H9 (cell line): ENCODE measurements at regions not wholly inside any gene's neighbourhood (a gene's known extent, or its start where the extent isn't known, plus 50 kb on each side); places are given as distances from the start of the nearest gene placed in this dataset.

ENCODE experiments used
- DNase-seq: peaks from one replicate; pipeline ENCODE4 v3.0.0-alpha.2; 2017
- H2AFZ ChIP-seq: one replicate; pipeline ENCODE4 v1.6.1; 2013; ENCODE audit warnings: mild to moderate bottlenecking, low read length, control low read depth, moderate library complexity
- H2AK5ac ChIP-seq: 2 replicates; pipeline ENCODE4 v1.6.1; 2013; ENCODE audit warnings: low read length, control low read depth, mixed read lengths; ENCODE audit not compliant: insufficient read length
- H2BK120ac ChIP-seq: one replicate; pipeline ENCODE4 v1.6.1; 2013; ENCODE audit warnings: low read depth, mild to moderate bottlenecking, low read length, control low read depth, inconsistent platforms; ENCODE audit not compliant: poor library complexity, severe bottlenecking
- H2BK12ac ChIP-seq: 2 replicates; pipeline ENCODE4 v1.6.1; 2013; ENCODE audit warnings: low read length, control low read depth, mixed read lengths, low read depth; ENCODE audit not compliant: insufficient read length
- H2BK15ac ChIP-seq: 2 replicates; pipeline ENCODE4 v1.6.1; 2013; ENCODE audit warnings: low read depth, low read length, control low read depth
- H2BK20ac ChIP-seq: one replicate; pipeline ENCODE4 v1.6.1; 2013; ENCODE audit warnings: low read depth, mild to moderate bottlenecking, low read length, control low read depth, inconsistent platforms; ENCODE audit not compliant: poor library complexity, severe bottlenecking
- H2BK5ac ChIP-seq: 2 replicates; pipeline ENCODE4 v1.6.1; 2013; ENCODE audit warnings: low read length, control low read depth, mixed read lengths; ENCODE audit not compliant: insufficient read length
- H3K14ac ChIP-seq: 2 replicates; pipeline ENCODE4 v1.6.1; 2013; ENCODE audit warnings: low read length, control low read depth; ENCODE audit not compliant: insufficient read depth
- H3K18ac ChIP-seq: 2 replicates; pipeline ENCODE4 v1.6.1; 2013; ENCODE audit warnings: low read depth, mild to moderate bottlenecking, mixed read lengths, low read length, control low read depth; ENCODE audit not compliant: insufficient read length
- H3K23ac ChIP-seq: 2 replicates; pipeline ENCODE4 v1.6.1; 2013; ENCODE audit warnings: low read length, control low read depth, mixed read lengths, low read depth; ENCODE audit not compliant: insufficient read length
- H3K23me2 ChIP-seq: 2 replicates; pipeline ENCODE4 v1.6.1; 2013; ENCODE audit warnings: low read depth, mild to moderate bottlenecking, mixed read lengths, low read length, control low read depth; ENCODE audit not compliant: insufficient read length, poor library complexity, severe bottlenecking
- H3K27ac ChIP-seq: 2 replicates; pipeline ENCODE4 v1.5.1; 2013; ENCODE audit warnings: low read length, control low read depth, mixed read lengths, low read depth; ENCODE audit not compliant: insufficient read length
- H3K27me3 ChIP-seq: 2 replicates; pipeline ENCODE4 v1.6.1; 2013; ENCODE audit warnings: low read length, control low read depth, inconsistent platforms; ENCODE audit not compliant: insufficient read depth
- H3K4ac ChIP-seq: 2 replicates; pipeline ENCODE4 v1.6.1; 2013; ENCODE audit warnings: low read depth, mild to moderate bottlenecking, control low read depth, inconsistent platforms, low read length, moderate library complexity
- H3K4me1 ChIP-seq: 2 replicates; pipeline ENCODE4 v1.6.1; 2013; ENCODE audit warnings: low read length, control low read depth, inconsistent platforms; ENCODE audit not compliant: insufficient read depth
- H3K4me2 ChIP-seq: 2 replicates; pipeline ENCODE4 v1.6.1; 2013; ENCODE audit warnings: low read length, control low read depth, mixed read lengths; ENCODE audit not compliant: insufficient read length, insufficient read depth
- H3K56ac ChIP-seq: 2 replicates; pipeline ENCODE4 v1.6.1; 2013; ENCODE audit warnings: low read depth, mild to moderate bottlenecking, mixed read lengths, low read length, control low read depth; ENCODE audit not compliant: insufficient read length
- H3K79me1 ChIP-seq: 2 replicates; pipeline ENCODE4 v1.6.1; 2013; ENCODE audit warnings: low read depth, mild to moderate bottlenecking, moderate library complexity, low read length, control low read depth, inconsistent platforms; ENCODE audit not compliant: insufficient read depth, poor library complexity, severe bottlenecking
- H3K79me2 ChIP-seq: 2 replicates; pipeline ENCODE4 v1.6.1; 2013; ENCODE audit warnings: low read length, control low read depth, inconsistent platforms; ENCODE audit not compliant: insufficient read depth
- H3K9ac ChIP-seq: 2 replicates; pipeline ENCODE4 v1.6.1; 2013; ENCODE audit warnings: low read length, control low read depth, mixed read lengths; ENCODE audit not compliant: insufficient read length; ENCODE audit errors: extremely low read depth
- H3K9me3 ChIP-seq: one replicate; pipeline ENCODE4 v1.6.1; 2013; ENCODE audit warnings: low read depth, low read length, inconsistent platforms; ENCODE audit not compliant: control insufficient read depth
- H3T11ph ChIP-seq: one replicate; pipeline ENCODE4 v1.6.1; 2013; ENCODE audit warnings: mild to moderate bottlenecking, low read length, control low read depth, inconsistent platforms
- H4K20me1 ChIP-seq: one replicate; pipeline ENCODE4 v1.6.1; 2013; ENCODE audit not compliant: control insufficient read depth, insufficient read length, insufficient read depth
- H4K5ac ChIP-seq: 2 replicates; pipeline ENCODE4 v1.6.1; 2013; ENCODE audit warnings: low read depth, mild to moderate bottlenecking, mixed read lengths, low read length, control low read depth; ENCODE audit not compliant: insufficient read length
- H4K8ac ChIP-seq: replicated peaks from 2 replicates; pipeline ENCODE4 v1.6.1; 2013; ENCODE audit warnings: low read length, control low read depth, mixed read lengths, low read depth; ENCODE audit not compliant: insufficient read length
- H4K91ac ChIP-seq: 2 replicates; pipeline ENCODE4 v1.6.1; 2013; ENCODE audit warnings: low read depth, mild to moderate bottlenecking, moderate library complexity, mixed read lengths, low read length, control low read depth; ENCODE audit not compliant: insufficient read length
- H3K27ac Mint-ChIP-seq, 3 experiments: 2 replicates in 2 of 3; 3 replicates in 1 of 3; pipeline ENCODE4 v1.8.0; 2020 to 2021; ENCODE audit warnings: mixed read lengths in 3 of 3, mild to moderate bottlenecking in 1 of 3, moderate library complexity in 1 of 3
- H3K27me3 Mint-ChIP-seq: 2 replicates; pipeline ENCODE4 v1.8.0; 2021; ENCODE audit warnings: low read depth, mild to moderate bottlenecking, moderate library complexity, mixed read lengths
- H3K36me3 Mint-ChIP-seq, 3 experiments: 2 replicates in 2 of 3; 3 replicates in 1 of 3; pipeline ENCODE4 v1.8.0; 2020 to 2021; ENCODE audit warnings: low read depth in 3 of 3, mixed read lengths in 3 of 3; ENCODE audit not compliant: insufficient read depth in 1 of 3
- H3K4me1 Mint-ChIP-seq, 2 experiments: 2 replicates each; pipeline ENCODE4 v1.8.0; 2020; ENCODE audit warnings: mixed read lengths in 2 of 2
- H3K4me3 Mint-ChIP-seq, 2 experiments: 2 replicates in 1 of 2; 3 replicates in 1 of 2; pipeline ENCODE4 v1.8.0; 2020 to 2021; ENCODE audit warnings: mild to moderate bottlenecking in 2 of 2, mixed read lengths in 2 of 2, moderate library complexity in 1 of 2
- H3K9me3 Mint-ChIP-seq, 2 experiments: 2 replicates in 1 of 2; 3 replicates in 1 of 2; pipeline ENCODE4 v1.8.0; 2020; ENCODE audit warnings: mild to moderate bottlenecking in 2 of 2, mixed read lengths in 2 of 2, moderate library complexity in 1 of 2
- CTCF ChIP-seq: fragments of 200-600 bp; sonication (generic); conservative IDR thresholded peaks from 3 replicates; pipeline ENCODE4 v1.8.0; 2021; ENCODE audit warnings: antibody characterized with exemption, mild to moderate bottlenecking
- WGBS: extraction: QIAGEN DNeasy Blood & Tissue Kit; methylation state at CpG from one replicate; pipeline ENCODE4 v1.1.7; 2013; ENCODE audit warnings: missing lambda C conversion rate, low lambda C conversion rate, mixed read lengths; ENCODE audit not compliant: insufficient read length; ENCODE audit errors: extremely low coverage; 5-methylcytosine and 5-hydroxymethylcytosine counted together

GRCh38 chr11:20249796-20250195, 89.5 kb upstream of the DBX1 start:
- no peak for DNase-seq
- no peaks in the 10 kb centered on the region for H3K9me3 ChIP-seq
- H2BK12ac ChIP-seq: no peak overlapping the region
- H3K79me1 ChIP-seq: no peaks in the 10 kb centered on the region
- H3K36me3 Mint-ChIP-seq: no peaks in the 10 kb centered on the region; a peak in 1 of 7 replicates
- H3K9me3 Mint-ChIP-seq: no peaks in the 10 kb centered on the region; a peak in 1 of 5 replicates
- no peak for TF ChIP-seq CTCF
- no peaks in the 10 kb centered on the region for H4K20me1 ChIP-seq
- H2BK120ac ChIP-seq: no peak overlapping the region
- H3K4me2 ChIP-seq: no peak overlapping the region
- no peak overlapping the region for H2BK20ac ChIP-seq
- no peak overlapping the region for H2BK5ac ChIP-seq
- no peak overlapping the region for H3K56ac ChIP-seq
- H3K23me2 ChIP-seq: no peaks in the 10 kb centered on the region
- H3K18ac ChIP-seq: no peak overlapping the region
- no peak overlapping the region for H3K9ac ChIP-seq
- no peak overlapping the region for H3T11ph ChIP-seq
- H2AK5ac ChIP-seq: no peak overlapping the region
- H3K4me1 Mint-ChIP-seq: peaks cover 50 to 54% of the 10 kb centered on the region in 2 experiments
- no CpG with 5 or more reads among the region's 3 CpGs for WGBS
- H3K79me2 ChIP-seq: no peaks in the 10 kb centered on the region
- no peak overlapping the region for H3K23ac ChIP-seq
- no peak overlapping the region for H2BK15ac ChIP-seq
- no peak overlapping the region for H4K91ac ChIP-seq
- H3K4me3 Mint-ChIP-seq: no peak overlapping the region
- no peak overlapping the region for H3K14ac ChIP-seq
- no peak overlapping the region for H3K4ac ChIP-seq
- peaks cover 5% of the 10 kb centered on the region; the same call in 1 of the 2 replicates for H3K4me1 ChIP-seq
- no peak overlapping the region for H4K5ac ChIP-seq
- H2AFZ ChIP-seq: no peak overlapping the region
- H3K27ac Mint-ChIP-seq: no peak overlapping the region
- H3K27me3 Mint-ChIP-seq: peaks cover 10% of the 10 kb centered on the region
- H3K27me3 ChIP-seq: no peaks in the 10 kb centered on the region
- H3K27ac ChIP-seq: no peak overlapping the region
- H4K8ac ChIP-seq: no peak overlapping the region
